Subcutaneous abdominal adipose tissue (tissue), 5 donors: ENCODE measurements at regions not wholly inside any gene's neighbourhood (a gene's known extent, or its start where the extent isn't known, plus 50 kb on each side); places are given as distances from the start of the nearest gene placed in this dataset.

Experiments used
- H3K27ac ChIP-seq: one replicate; pipeline ENCODE4 v1.7.0; 2013; ENCODE audit warnings: low read depth, mild to moderate bottlenecking, inconsistent platforms, low read length, moderate library complexity
- H3K27me3 ChIP-seq, 5 donors: one replicate each; pipeline ENCODE4 v1.7.0; 2013; ENCODE audit warnings: low read length in 5 of 5, inconsistent platforms in 1 of 5; ENCODE audit not compliant: control insufficient read depth in 5 of 5, insufficient read depth in 4 of 5
- H3K36me3 ChIP-seq, 5 donors: one replicate each; pipeline ENCODE4 v1.7.0; 2013; ENCODE audit warnings: low read length in 5 of 5; ENCODE audit not compliant: control insufficient read depth in 5 of 5, insufficient read depth in 5 of 5
- H3K4me1 ChIP-seq, 5 donors: one replicate each; pipeline ENCODE4 v1.7.0; 2013; ENCODE audit warnings: low read length in 5 of 5, mild to moderate bottlenecking in 3 of 5, moderate library complexity in 1 of 5; ENCODE audit not compliant: control insufficient read depth in 5 of 5, insufficient read depth in 5 of 5
- H3K4me3 ChIP-seq, 5 donors: one replicate each; pipeline ENCODE4 v1.7.0; 2013; ENCODE audit warnings: low read length in 5 of 5, low read depth in 1 of 5
- H3K9ac ChIP-seq, 5 donors: one replicate each; pipeline ENCODE4 v1.7.0; 2013; ENCODE audit warnings: low read length in 5 of 5, mild to moderate bottlenecking in 4 of 5, moderate library complexity in 3 of 5
- H3K9me3 ChIP-seq, 5 donors: one replicate each; pipeline ENCODE4 v1.7.0; 2013; ENCODE audit warnings: low read length in 5 of 5; ENCODE audit not compliant: control insufficient read depth in 5 of 5
- donor health status: healthy.
- donor health status: healthy.
- donor health status: healthy.
- donor health status: healthy.
- donor health status: healthy.

DNA sequence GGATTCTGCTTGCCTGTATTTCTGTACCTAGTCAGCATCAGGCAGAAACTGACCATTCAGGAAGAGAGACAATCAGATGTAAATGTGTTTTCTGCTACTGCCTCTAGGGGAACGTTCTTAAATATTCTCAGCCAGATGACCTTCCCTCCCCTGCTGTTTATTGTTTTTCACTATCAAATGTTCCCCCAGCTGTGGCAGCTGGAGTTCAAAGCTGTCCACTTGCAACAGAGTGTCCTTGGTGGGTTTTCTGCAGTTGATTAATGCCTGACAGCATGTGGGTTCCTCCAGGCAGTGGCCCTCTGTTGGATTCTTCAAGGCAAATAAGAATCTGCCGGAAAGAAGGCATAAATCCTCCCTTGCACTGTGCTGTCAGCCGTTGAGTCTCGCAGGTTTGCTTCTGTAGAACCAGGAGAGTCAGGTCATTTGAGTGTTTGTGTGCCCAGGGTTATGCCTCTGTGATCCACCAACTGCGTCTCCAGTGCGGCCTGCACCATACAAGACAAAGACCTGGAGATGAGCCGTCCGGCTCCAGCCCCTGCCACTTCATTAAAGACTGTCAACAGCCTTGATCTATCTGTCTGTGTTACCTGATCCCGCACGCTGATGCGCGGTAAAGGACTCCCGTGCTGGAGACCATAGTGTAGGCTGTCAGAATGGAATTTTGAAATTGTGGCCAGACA is 203.4 kb downstream of the GADD45G start:
- Histone ChIP-seq H3K27me3 (peaks cover 0 to 10% (median 3%) of the 10 kb centered on the region in 5 donors), H3K27ac (no peak overlapping the region), H3K4me3 (no peak overlapping the region), H3K9me3 (no peaks in the 10 kb centered on the region), H3K36me3 (no peaks in the 10 kb centered on the region), H3K9ac (peak overlapping the region in 1 of 5 donors; percentile 10), H3K4me1 (peaks cover 0 to 7% (median 0%) of the 10 kb centered on the region in 5 donors)

DNA sequence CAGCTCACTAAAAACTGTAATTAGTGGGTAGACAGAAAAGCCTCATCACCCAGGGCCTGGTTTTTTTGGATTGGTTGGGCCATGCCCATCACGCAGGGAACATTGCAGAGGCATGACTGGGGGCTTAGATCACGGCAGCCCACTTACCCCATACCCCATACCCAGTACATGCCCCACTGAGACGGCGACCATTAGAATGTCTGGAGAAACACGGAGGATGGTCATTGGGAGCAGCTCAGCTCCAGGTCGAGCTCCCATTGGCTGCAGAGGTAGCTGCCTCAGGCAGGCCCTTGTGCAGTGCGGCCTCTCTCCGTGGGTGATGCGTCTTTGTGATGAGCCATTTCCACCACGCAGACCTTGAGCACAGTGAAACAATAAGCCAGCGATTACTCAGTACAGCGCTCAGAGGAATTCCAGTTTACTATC is 204.0 kb downstream of the GADD45G start:
- Histone ChIP-seq H3K9ac (no peak overlapping the region), H3K4me3 (no peak overlapping the region), H3K36me3 (no peaks in the 10 kb centered on the region), H3K27ac (no peak overlapping the region), H3K4me1 (peaks cover 0 to 7% (median 0%) of the 10 kb centered on the region in 5 donors), H3K9me3 (no peaks in the 10 kb centered on the region), H3K27me3 (peaks cover 0 to 13% (median 6%) of the 10 kb centered on the region in 5 donors)

DNA sequence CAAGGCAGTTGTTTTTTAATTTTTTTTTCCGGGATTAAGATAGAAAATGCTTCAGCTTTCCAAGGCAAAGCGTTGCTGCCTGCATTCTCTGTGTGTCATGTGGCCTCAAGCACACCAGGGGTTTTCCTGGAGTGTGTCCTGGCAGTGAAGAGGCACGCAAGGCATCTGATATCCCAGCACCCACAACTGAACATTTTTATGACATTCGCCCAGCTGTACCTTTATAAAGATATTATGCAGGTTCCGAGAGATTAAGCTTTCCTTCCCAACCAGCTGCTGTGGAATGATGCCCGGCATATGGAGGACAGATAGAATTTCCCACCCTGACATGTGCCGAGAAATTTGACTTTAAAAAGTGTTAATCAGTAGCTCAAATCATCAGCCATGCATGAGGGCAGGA is 205.6 kb downstream of the GADD45G start:
- Histone ChIP-seq H3K9ac (no peak overlapping the region), H3K27me3 (peaks cover 0 to 19% (median 6%) of the 10 kb centered on the region in 5 donors), H3K4me1 (peaks cover 0 to 19% (median 0%) of the 10 kb centered on the region in 5 donors), H3K4me3 (no peak overlapping the region), H3K27ac (no peak overlapping the region), H3K36me3 (no peaks in the 10 kb centered on the region), H3K9me3 (no peaks in the 10 kb centered on the region)

DNA sequence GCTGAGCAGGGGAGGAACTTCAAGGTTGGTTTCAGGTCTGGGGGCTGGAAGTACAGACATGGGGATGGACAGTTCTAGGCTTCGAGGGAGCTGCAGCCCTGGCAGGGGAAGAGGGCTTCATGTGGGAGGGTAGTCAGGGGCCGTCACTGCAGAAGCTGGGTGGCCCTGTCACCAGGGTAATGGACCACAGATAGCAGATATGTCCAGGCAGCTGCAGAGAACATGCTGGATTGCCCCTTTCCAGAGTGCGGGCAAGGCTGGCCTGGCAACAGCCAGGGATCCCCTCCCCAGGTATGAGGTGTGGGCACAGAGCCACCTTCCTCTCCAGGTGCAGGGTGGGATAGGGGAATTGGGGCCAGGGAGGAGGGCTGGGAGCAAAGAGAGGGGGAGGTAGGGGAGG is 206.5 kb downstream of the GADD45G start:
- Histone ChIP-seq H3K36me3 (no peaks in the 10 kb centered on the region), H3K27ac (no peak overlapping the region), H3K9me3 (no peaks in the 10 kb centered on the region), H3K27me3 (peaks cover 0 to 22% (median 6%) of the 10 kb centered on the region in 5 donors), H3K9ac (no peak overlapping the region), H3K4me1 (peaks cover 0 to 27% (median 0%) of the 10 kb centered on the region in 5 donors), H3K4me3 (no peak overlapping the region)

DNA sequence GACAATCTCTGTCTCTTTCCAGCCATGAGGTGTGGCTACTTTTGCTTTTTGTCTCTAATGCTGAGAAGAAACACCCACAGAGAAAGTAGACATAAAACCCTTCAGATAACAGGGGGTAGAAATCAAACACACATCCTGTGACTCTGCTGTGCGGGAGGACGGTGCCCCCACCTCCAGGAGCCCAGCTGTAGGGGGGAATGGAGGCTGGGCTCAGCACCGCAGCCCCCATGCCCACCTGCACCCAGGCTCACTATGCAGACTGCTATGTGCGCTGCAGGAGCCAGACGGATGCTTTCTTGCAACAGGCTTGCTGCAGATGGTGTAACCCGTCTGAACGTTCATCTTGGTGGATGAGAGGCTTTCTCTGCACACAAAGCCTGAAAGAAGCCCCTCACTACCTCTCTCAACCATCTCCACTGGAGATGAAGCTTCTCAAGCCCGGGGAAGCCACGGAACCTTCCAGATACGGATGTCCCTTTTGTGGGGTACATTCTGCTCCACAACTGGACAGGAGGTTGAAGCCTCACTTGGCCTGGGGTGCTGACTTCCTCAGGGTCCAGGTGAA is 207.2 kb downstream of the GADD45G start:
- H3K36me3 ChIP-seq = no peaks in the 10 kb centered on the region
- no peaks in the 10 kb centered on the region for H3K9me3 ChIP-seq
- peaks cover 0 to 27% (median 0%) of the 10 kb centered on the region in 5 donors for H3K4me1 ChIP-seq
- no peak overlapping the region for H3K27ac ChIP-seq
- no peak overlapping the region for H3K4me3 ChIP-seq
- no peak overlapping the region for H3K9ac ChIP-seq
- peaks cover 0 to 22% (median 6%) of the 10 kb centered on the region in 5 donors for H3K27me3 ChIP-seq

DNA sequence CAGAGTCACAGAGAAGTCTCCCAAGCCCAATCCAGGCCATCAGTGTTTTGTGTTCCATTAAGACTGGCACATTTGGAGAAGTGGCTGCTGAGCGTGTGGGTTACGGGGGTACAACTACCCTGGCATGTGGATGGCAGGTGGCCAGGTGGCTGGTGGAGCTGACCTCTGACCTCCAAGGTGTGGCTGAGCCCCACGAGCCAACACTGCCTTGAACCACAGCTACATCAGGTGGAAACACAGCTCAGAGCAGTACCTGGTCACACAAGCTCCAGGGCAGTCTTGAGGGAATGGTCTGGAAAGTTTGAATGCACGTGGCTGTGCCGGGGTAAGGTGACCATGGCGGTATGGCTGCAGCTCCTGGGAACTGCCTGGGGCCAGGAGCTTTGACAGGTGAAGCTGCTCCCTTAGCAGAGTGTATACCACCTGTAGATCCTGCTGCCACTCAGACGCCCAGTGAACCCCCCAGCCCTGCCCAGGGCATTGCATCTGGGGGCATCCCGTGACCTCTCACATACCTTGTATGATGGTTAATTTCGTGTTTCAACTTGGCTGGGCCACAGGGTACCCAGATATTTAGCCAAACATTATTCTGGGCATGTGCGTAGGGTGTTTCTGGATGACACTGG is 207.9 kb downstream of the GADD45G start:
- Histone ChIP-seq H3K27ac (no peak overlapping the region), H3K4me3 (no peak overlapping the region), H3K27me3 (peaks cover 0 to 22% (median 6%) of the 10 kb centered on the region in 5 donors), H3K36me3 (no peaks in the 10 kb centered on the region), H3K9me3 (no peaks in the 10 kb centered on the region), H3K4me1 (peaks cover 0 to 26% (median 0%) of the 10 kb centered on the region in 5 donors), H3K9ac (no peak overlapping the region)

DNA sequence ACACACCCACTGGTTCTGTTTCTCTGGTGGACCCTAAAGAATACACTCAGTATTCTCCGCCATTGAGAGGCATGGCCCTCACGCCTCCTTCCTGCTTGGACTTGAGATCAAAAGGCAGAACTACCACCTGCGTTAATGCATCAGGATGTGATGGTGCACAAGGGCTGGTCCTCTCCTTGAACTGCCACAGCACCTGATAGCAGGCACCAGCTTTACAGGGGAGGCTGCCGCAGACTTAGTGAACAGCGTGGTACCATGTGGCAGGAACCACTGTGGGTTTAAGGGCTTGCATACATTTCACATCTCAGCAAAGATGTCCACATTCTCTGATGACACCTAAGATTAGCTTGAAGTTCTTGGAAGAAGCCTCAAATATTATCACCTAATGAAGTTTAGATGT is 208.7 kb downstream of the GADD45G start:
- Histone ChIP-seq H3K4me1 (peaks cover 0 to 20% (median 0%) of the 10 kb centered on the region in 5 donors), H3K27ac (no peak overlapping the region)

DNA sequence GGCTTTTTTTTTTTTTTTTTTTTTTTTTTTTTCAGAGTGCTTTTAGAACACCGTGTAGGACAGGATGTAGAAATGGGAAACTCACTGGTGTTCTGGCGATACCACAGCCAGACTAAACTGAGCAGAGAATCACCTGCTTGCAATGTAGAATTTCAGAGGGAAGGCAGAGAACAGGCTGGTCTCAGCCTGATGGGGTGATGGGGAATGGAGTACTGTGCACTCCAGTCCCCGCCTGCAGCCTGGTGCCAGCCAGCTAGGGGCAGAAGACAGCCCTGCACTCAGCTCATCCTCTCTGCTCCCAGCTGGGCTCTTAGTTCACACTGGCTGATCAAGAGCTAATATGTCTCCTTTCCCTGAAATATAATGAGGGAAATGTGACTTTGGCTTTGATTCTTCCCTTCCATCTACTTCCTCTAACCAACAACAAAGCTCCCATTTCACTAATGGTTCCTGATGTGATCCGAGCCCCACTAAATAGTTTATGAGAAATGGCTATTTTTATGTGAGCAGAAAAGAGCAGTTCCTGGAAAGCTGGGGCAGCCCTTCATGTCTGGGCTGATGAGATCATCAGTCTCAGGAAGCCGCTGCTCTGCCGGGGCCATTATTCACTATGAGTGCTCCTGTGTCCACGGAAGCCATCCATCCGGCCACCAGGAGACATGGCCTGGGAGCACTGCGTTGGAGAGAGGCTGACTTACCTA is 209.7 kb downstream of the GADD45G start:
- Histone ChIP-seq H3K4me1 (peaks cover 0 to 20% (median 0%) of the 10 kb centered on the region in 5 donors), H3K9me3 (no peaks in the 10 kb centered on the region), H3K27me3 (peaks cover 0 to 21% (median 6%) of the 10 kb centered on the region in 5 donors), H3K36me3 (no peaks in the 10 kb centered on the region), H3K4me3 (no peak overlapping the region), H3K27ac (no peak overlapping the region), H3K9ac (no peak overlapping the region)

More for the DNA sequence above, 208.7 kb downstream of the GADD45G start:
- Histone ChIP-seq H3K27me3 (peaks cover 0 to 22% (median 6%) of the 10 kb centered on the region in 5 donors), H3K9me3 (no peaks in the 10 kb centered on the region), H3K36me3 (no peaks in the 10 kb centered on the region), H3K4me3 (no peak overlapping the region), H3K9ac (no peak overlapping the region)

DNA sequence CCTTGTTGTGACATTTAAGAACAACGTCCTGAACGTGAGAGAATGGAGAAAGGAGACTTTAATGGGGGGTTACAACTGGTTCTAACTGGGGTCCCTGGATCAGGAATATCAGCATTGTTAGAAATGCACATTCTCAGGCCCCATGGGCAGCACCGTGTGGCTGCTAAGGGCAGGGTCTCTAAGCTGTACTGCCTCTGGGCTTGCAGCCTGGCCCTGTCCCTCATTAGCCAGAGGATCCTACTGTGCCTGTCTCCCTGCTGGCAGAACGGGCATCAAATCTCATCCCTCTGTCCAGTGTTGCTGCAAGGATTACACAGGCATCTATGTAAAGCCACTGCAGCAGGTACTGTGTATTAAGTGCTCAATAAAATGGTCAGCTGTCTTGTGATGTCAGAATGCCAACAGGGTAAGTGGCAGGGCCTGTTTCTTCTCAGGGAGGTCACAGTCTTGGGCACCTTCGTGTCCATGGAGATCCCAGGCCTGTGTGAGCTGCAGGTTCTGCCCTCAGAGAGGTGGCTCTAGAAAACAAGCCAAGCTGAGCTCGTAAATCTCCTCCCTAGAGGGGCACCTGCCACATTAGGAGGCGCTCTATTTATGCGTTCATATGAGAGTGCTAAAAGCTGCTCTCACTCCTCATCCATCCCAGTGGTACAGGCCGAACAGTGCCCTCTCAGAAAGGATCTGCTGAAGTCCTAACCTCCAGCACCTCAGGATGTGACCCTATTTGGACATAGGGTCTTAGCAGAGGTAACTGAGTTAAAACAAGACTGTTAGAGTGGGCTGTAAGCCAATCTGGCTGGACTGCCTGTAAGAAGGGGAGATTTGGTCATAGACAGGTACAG is 210.5 kb downstream of the GADD45G start:
- H3K9me3 ChIP-seq = no peaks in the 10 kb centered on the region
- H3K9ac ChIP-seq = no peak overlapping the region
- no peak overlapping the region for H3K4me3 ChIP-seq
- H3K27me3 ChIP-seq = peaks cover 0 to 17% (median 6%) of the 10 kb centered on the region in 5 donors
- H3K36me3 ChIP-seq = no peaks in the 10 kb centered on the region
- peaks cover 0 to 20% (median 0%) of the 10 kb centered on the region in 5 donors for H3K4me1 ChIP-seq
- no peak overlapping the region for H3K27ac ChIP-seq
